Mucosa of descending colon (tissue), 3 donors: ENCODE measurements at regions not wholly inside any gene's neighbourhood (a gene's known extent, or its start where the extent isn't known, plus 50 kb on each side); places are given as distances from the start of the nearest gene placed in this dataset.

Source experiments
- ATAC-seq: fragments of 200-7000 bp; cut with Tn5 transposase; one replicate; pipeline ENCODE4 v1.9.1; 2020; ENCODE audit warnings: mild to moderate bottlenecking, moderate library complexity
- DNase-seq, 3 donors: peaks; one replicate each; pipeline ENCODE4 v3.0.0-alpha.2; 2020
- H3K36me3 ChIP-seq: fragments of 200-600 bp; one replicate; pipeline ENCODE4 v1.8.0; 2021; ENCODE audit warnings: low read depth, mild to moderate bottlenecking
- H3K4me1 ChIP-seq: fragments of 200-600 bp; one replicate; pipeline ENCODE4 v1.8.0; 2021; ENCODE audit warnings: low read depth, mild to moderate bottlenecking
- H3K4me3 ChIP-seq: fragments of 200-600 bp; one replicate; pipeline ENCODE4 v1.8.0; 2021; ENCODE audit warnings: mild to moderate bottlenecking
- H3K9me3 ChIP-seq: fragments of 200-600 bp; one replicate; pipeline ENCODE4 v1.8.0; 2021; ENCODE audit warnings: mild to moderate bottlenecking
- CTCF ChIP-seq: fragments of 200-600 bp; IDR thresholded peaks from one replicate; pipeline ENCODE4 v1.8.0; 2022; ENCODE audit warnings: antibody characterized with exemption, mild to moderate bottlenecking
- intact Hi-C, 2 donors: fragments of 100-400 bp; cut with DNase I in 1 of 2; cut with micrococcal nuclease in 1 of 2; formaldehyde crosslinking; loops; one replicate each; pipeline versions ENCODE4 v1.11.0 to v1.11.1; 2022; cut with DNase I, micrococcal nuclease
- donor health status: DM: no; HTN: no; CAD: no; lungs with moderate emphysema.
- donor health status: DM: no; HTN: no; CAD: no.
- donor health status: DM: no; HTN: yes; CAD: no.

- H3K4me1 ChIP-seq, result peaks cover 16% of the 10 kb centered on the region
- intact Hi-C loops, result no loop called here
- H3K9me3 ChIP-seq, result no peaks in the 10 kb centered on the region
- DNase-seq (no peak), ATAC-seq (no peak)
- no peaks in the 10 kb centered on the region for H3K36me3 ChIP-seq
- no peak overlapping the region for H3K4me3 ChIP-seq
- TF ChIP-seq CTCF, result no peak
Observed at GRCh38 chr5:71934322-71934721, 173.0 kb upstream of the MAP1B start.

GRCh38 chr5:71937921-71938698, 169.2 kb upstream of the MAP1B start:
- Histone ChIP-seq H3K4me3 (no peak overlapping the region), H3K4me1 (peaks cover 13% of the 10 kb centered on the region), H3K9me3 (no peaks in the 10 kb centered on the region), H3K36me3 (no peaks in the 10 kb centered on the region)
- TF ChIP-seq CTCF, result no peak
- no peak for DNase-seq
- ATAC-seq, result no peak
- intact Hi-C loops, result no loop called here

GRCh38 chr5:71938895-71939294, 168.4 kb upstream of the MAP1B start:
- intact Hi-C loops, result no loop called here
- ATAC-seq (peak; percentile 98), DNase-seq (peak; percentile 63 to 79 (median 73))
- Histone ChIP-seq H3K9me3 (no peaks in the 10 kb centered on the region), H3K4me1 (peaks cover 11% of the 10 kb centered on the region), H3K4me3 (no peak overlapping the region), H3K36me3 (no peaks in the 10 kb centered on the region)
- TF ChIP-seq CTCF, result no peak

GRCh38 chr5:71939452-71940230, 167.6 kb upstream of the MAP1B start:
- DNase-seq (no peak), ATAC-seq (peak; percentile 5)
- H3K4me3 ChIP-seq, result no peak overlapping the region
- no peak for TF ChIP-seq CTCF
- H3K4me1 ChIP-seq, result peaks cover 11% of the 10 kb centered on the region
- no peaks in the 10 kb centered on the region for H3K36me3 ChIP-seq
- H3K9me3 ChIP-seq, result no peaks in the 10 kb centered on the region
- intact Hi-C loops, result no loop called here

GRCh38 chr5:71943874-71944273, 163.4 kb upstream of the MAP1B start:
- TF ChIP-seq CTCF, result no peak
- Histone ChIP-seq H3K4me1 (peaks cover 11% of the 10 kb centered on the region), H3K36me3 (no peaks in the 10 kb centered on the region), H3K9me3 (no peaks in the 10 kb centered on the region), H3K4me3 (no peak overlapping the region)
- no peak for DNase-seq
- ATAC-seq, result no peak
- intact Hi-C loops, result no loop called here
